Trophoblast cell (in vitro differentiated cells and primary cell): ENCODE measurements at regions not wholly inside any gene's neighbourhood (a gene's known extent, or its start where the extent isn't known, plus 50 kb on each side); places are given as distances from the start of the nearest gene placed in this dataset.

ENCODE experiments used
- DNase-seq, 2 donors: peaks; one replicate each; pipeline ENCODE4 v3.0.0-alpha.2; 2016
- H2AFZ ChIP-seq: 2 replicates; pipeline ENCODE4 v1.6.1; 2013; ENCODE audit warnings: low read length, moderate library complexity, mild to moderate bottlenecking; ENCODE audit not compliant: insufficient read depth, poor library complexity
- H2AK5ac ChIP-seq: 2 replicates; pipeline ENCODE4 v1.6.1; 2013; ENCODE audit warnings: mild to moderate bottlenecking, low read length
- H2BK120ac ChIP-seq: 2 replicates; pipeline ENCODE4 v1.6.1; 2013; ENCODE audit warnings: low read length, mild to moderate bottlenecking, moderate library complexity; ENCODE audit not compliant: insufficient read depth, poor library complexity
- H2BK12ac ChIP-seq: 2 replicates; pipeline ENCODE4 v1.6.1; 2013; ENCODE audit warnings: mild to moderate bottlenecking, low read length, moderate library complexity
- H2BK5ac ChIP-seq: 2 replicates; pipeline ENCODE4 v1.6.1; 2013; ENCODE audit warnings: low read length, low read depth, moderate library complexity, mild to moderate bottlenecking; ENCODE audit not compliant: poor library complexity
- H3K14ac ChIP-seq: 2 replicates; pipeline ENCODE4 v1.6.1; 2013; ENCODE audit warnings: mild to moderate bottlenecking, low read length
- H3K18ac ChIP-seq: 2 replicates; pipeline ENCODE4 v1.6.1; 2013; ENCODE audit warnings: mild to moderate bottlenecking, low read length
- H3K23ac ChIP-seq: 2 replicates; pipeline ENCODE4 v1.6.1; 2013; ENCODE audit warnings: low read length
- H3K27ac ChIP-seq: 2 replicates; pipeline ENCODE4 v1.5.1; 2013; ENCODE audit warnings: low read depth, mild to moderate bottlenecking, inconsistent platforms, low read length, moderate library complexity
- H3K27me3 ChIP-seq: 2 replicates; pipeline ENCODE4 v1.6.1; 2013; ENCODE audit warnings: inconsistent platforms, mild to moderate bottlenecking, low read length, moderate library complexity; ENCODE audit not compliant: insufficient read depth
- H3K36me3 ChIP-seq, 2 experiments: 1 replicate in 1 of 2; 2 replicates in 1 of 2; pipeline ENCODE4 v1.6.1; 2013; ENCODE audit warnings: low read length in 2 of 2, mild to moderate bottlenecking in 2 of 2, moderate library complexity in 1 of 2; ENCODE audit not compliant: insufficient read depth in 2 of 2, control insufficient read depth in 1 of 2
- H3K4ac ChIP-seq: 2 replicates; pipeline ENCODE4 v1.6.1; 2013; ENCODE audit warnings: low read depth, mild to moderate bottlenecking, low read length, moderate library complexity
- H3K4me1 ChIP-seq, 2 experiments: 1 replicate in 1 of 2; 2 replicates in 1 of 2; pipeline ENCODE4 v1.6.1; 2013; ENCODE audit warnings: low read length in 2 of 2, mild to moderate bottlenecking in 2 of 2, moderate library complexity in 1 of 2; ENCODE audit not compliant: insufficient read depth in 2 of 2, control insufficient read depth in 1 of 2
- H3K4me2 ChIP-seq: 2 replicates; pipeline ENCODE4 v1.6.1; 2013; ENCODE audit warnings: inconsistent platforms, mild to moderate bottlenecking, low read length, moderate library complexity
- H3K4me3 ChIP-seq: 2 replicates; pipeline ENCODE4 v1.5.1; 2013; ENCODE audit warnings: mild to moderate bottlenecking, low read depth, low read length, inconsistent platforms
- H3K79me1 ChIP-seq: one replicate; pipeline ENCODE4 v1.6.1; 2013; ENCODE audit warnings: low read length
- H3K79me2 ChIP-seq: 2 replicates; pipeline ENCODE4 v1.6.1; 2013; ENCODE audit warnings: low read length, mild to moderate bottlenecking; ENCODE audit not compliant: control insufficient read depth, insufficient read depth, poor library complexity
- H3K9ac ChIP-seq: 2 replicates; pipeline ENCODE4 v1.6.1; 2013; ENCODE audit warnings: mild to moderate bottlenecking, low read length
- H3K9me3 ChIP-seq: 2 replicates; pipeline ENCODE4 v1.6.1; 2013; ENCODE audit warnings: low read depth, mild to moderate bottlenecking, control low read depth, inconsistent platforms, low read length; ENCODE audit not compliant: insufficient read depth
- H4K12ac ChIP-seq: 2 replicates; pipeline ENCODE4 v1.6.1; 2013; ENCODE audit warnings: low read depth, mild to moderate bottlenecking, low read length, moderate library complexity
- H4K8ac ChIP-seq: 2 replicates; pipeline ENCODE4 v1.6.1; 2013; ENCODE audit warnings: low read depth, mild to moderate bottlenecking, low read length, moderate library complexity
- H4K91ac ChIP-seq: one replicate; pipeline ENCODE4 v1.6.1; 2013; ENCODE audit warnings: low read depth, mild to moderate bottlenecking, low read length, moderate library complexity
- WGBS: extraction: QIAGEN DNeasy Blood & Tissue Kit; methylation state at CpG from one replicate; pipeline ENCODE4 v1.1.7; 2013; ENCODE audit warnings: missing lambda C conversion rate; ENCODE audit not compliant: insufficient read length, insufficient coverage; ENCODE audit errors: extremely low coverage; 5-methylcytosine and 5-hydroxymethylcytosine counted together

DNA sequence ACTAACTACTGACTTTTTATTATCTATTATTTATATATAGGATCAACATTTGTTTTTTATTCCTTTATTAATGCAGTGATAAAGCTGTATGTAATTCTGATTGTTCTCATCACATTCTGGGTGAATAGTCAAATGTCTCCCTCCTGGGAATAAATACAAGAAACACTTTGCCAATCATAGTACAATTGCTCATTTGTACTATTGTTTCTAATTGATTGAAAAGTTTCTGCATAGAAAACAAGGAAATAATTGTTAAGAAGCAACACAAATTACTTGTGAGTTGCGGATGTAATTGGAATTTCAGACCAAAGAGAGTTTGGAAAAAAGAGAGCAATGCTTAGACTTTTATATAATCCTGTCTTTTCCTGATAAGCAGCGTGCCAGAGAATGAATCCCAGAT, 1013.9 kb downstream of the EFNA5 start:
- Histone ChIP-seq H2AK5ac (no peak overlapping the region), H3K4ac (no peak overlapping the region), H2BK120ac (no peak overlapping the region), H3K79me1 (no peaks in the 10 kb centered on the region), H4K91ac (no peak overlapping the region), H2BK5ac (no peak overlapping the region), H3K4me1 (no peaks in the 10 kb centered on the region), H3K4me3 (no peak overlapping the region), H3K36me3 (no peaks in the 10 kb centered on the region), H3K79me2 (no peaks in the 10 kb centered on the region), H3K27me3 (no peaks in the 10 kb centered on the region), H3K23ac (no peak overlapping the region), H3K4me2 (no peak overlapping the region), H4K12ac (no peak overlapping the region), H2BK12ac (no peak overlapping the region), H3K18ac (no peak overlapping the region), H3K27ac (no peak overlapping the region), H3K9me3 (no peaks in the 10 kb centered on the region), H4K8ac (no peak overlapping the region), H3K14ac (no peak overlapping the region), H2AFZ (no peak overlapping the region), H3K9ac (no peak overlapping the region)
- DNase-seq, result no peak
- no CpG with 5 or more reads among the region's 2 CpGs for WGBS

DNA sequence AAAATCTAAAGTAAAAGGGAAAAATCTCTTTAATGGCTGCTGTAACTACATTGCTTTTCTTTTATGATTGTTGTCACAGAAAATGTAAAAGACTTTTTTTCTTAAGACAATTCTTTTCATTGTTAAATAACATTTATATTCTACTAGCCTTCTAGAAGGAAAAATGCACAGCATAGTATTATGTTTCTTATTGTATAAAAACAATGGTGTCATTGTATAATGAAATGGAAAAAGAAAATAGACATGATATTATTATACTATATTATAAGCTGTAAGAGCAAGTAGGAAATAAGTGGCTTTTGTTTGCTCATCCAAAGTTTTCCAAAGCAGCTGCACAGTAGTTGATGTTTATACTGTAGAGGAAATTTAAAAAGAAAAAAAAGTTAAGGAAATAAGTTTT, 1021.7 kb downstream of the EFNA5 start:
- Histone ChIP-seq H4K91ac (no peak overlapping the region), H2AFZ (no peak overlapping the region), H3K14ac (no peak overlapping the region), H3K79me1 (no peaks in the 10 kb centered on the region), H2BK12ac (no peak overlapping the region), H3K4me1 (no peaks in the 10 kb centered on the region), H3K9me3 (no peaks in the 10 kb centered on the region), H3K4me3 (no peak overlapping the region), H3K79me2 (no peaks in the 10 kb centered on the region), H4K12ac (no peak overlapping the region), H3K27ac (no peak overlapping the region), H3K4ac (no peak overlapping the region), H2BK5ac (no peak overlapping the region), H2BK120ac (no peak overlapping the region), H3K4me2 (no peak overlapping the region), H3K27me3 (no peaks in the 10 kb centered on the region), H3K36me3 (no peaks in the 10 kb centered on the region), H3K9ac (no peak overlapping the region), H2AK5ac (no peak overlapping the region), H3K18ac (no peak overlapping the region), H4K8ac (no peak overlapping the region), H3K23ac (no peak overlapping the region)
- DNase-seq, result no peak

DNA sequence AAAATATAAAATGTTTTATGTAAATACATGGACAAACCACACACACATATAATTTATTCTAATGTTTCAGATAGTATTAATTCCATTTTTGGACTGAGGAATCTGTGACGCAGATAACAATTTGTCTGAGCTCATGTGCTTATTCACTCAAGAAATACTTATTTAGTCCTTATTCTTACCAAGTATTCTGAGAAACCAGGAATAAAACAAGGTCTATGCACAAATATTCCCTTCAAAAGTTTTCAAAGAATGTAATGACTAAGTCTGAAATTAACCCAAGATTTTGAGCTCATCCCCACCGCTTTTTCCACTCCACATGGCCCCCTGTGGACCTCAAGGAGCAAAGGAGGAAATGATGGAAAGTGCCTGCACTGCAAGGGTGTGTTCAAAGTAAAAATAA, 1022.3 kb downstream of the EFNA5 start:
- Histone ChIP-seq H2BK120ac (no peak overlapping the region), H4K91ac (no peak overlapping the region), H3K79me2 (no peaks in the 10 kb centered on the region), H3K14ac (no peak overlapping the region), H2AFZ (no peak overlapping the region), H3K4me1 (no peaks in the 10 kb centered on the region), H3K4me3 (no peak overlapping the region), H2AK5ac (no peak overlapping the region), H3K36me3 (no peaks in the 10 kb centered on the region), H3K79me1 (no peaks in the 10 kb centered on the region), H3K9ac (no peak overlapping the region), H3K4me2 (no peak overlapping the region), H3K23ac (no peak overlapping the region), H3K18ac (no peak overlapping the region), H3K27ac (no peak overlapping the region), H4K12ac (no peak overlapping the region), H2BK12ac (no peak overlapping the region), H3K27me3 (no peaks in the 10 kb centered on the region), H2BK5ac (no peak overlapping the region), H3K4ac (no peak overlapping the region), H4K8ac (no peak overlapping the region), H3K9me3 (no peaks in the 10 kb centered on the region)
- no peak for DNase-seq
- no CpG with 5 or more reads among the region's 2 CpGs for WGBS

DNA sequence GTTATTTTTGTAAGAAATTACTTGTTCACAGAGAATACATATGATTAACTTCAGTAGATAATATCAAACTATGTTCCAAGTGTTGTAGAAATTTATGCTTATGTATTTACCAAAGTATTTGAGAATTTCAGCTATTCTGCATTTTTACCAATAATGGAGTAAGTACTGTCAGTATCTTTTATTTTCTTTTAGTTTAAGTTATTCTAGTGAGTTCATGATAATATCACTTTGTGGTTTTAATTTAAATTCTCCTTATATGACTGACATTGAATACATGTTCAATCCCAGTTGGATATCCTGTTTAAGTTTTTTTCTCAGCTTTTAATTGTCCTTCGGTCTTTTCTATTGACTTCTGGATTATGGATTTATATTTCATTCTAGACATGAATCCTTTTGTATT, 1024.6 kb downstream of the EFNA5 start:
- H3K4me3 ChIP-seq, result no peak overlapping the region
- no peaks in the 10 kb centered on the region for H3K79me1 ChIP-seq
- no peak for DNase-seq
- H2AK5ac ChIP-seq, result no peak overlapping the region
- H2AFZ ChIP-seq, result no peak overlapping the region
- H3K9me3 ChIP-seq, result no peaks in the 10 kb centered on the region
- H4K12ac ChIP-seq, result no peak overlapping the region
- H4K8ac ChIP-seq, result no peak overlapping the region
- H3K23ac ChIP-seq, result no peak overlapping the region
- H3K18ac ChIP-seq, result no peak overlapping the region
- no peak overlapping the region for H2BK12ac ChIP-seq
- WGBS, result no CpG with 5 or more reads among the region's 1 CpG
- no peaks in the 10 kb centered on the region for H3K36me3 ChIP-seq
- no peak overlapping the region for H3K4ac ChIP-seq
- H3K27me3 ChIP-seq, result no peaks in the 10 kb centered on the region
- H2BK5ac ChIP-seq, result no peak overlapping the region
- H3K27ac ChIP-seq, result no peak overlapping the region
- no peak overlapping the region for H2BK120ac ChIP-seq
- no peaks in the 10 kb centered on the region for H3K79me2 ChIP-seq
- H3K4me2 ChIP-seq, result no peak overlapping the region
- H3K4me1 ChIP-seq, result no peaks in the 10 kb centered on the region
- no peak overlapping the region for H4K91ac ChIP-seq
- H3K9ac ChIP-seq, result no peak overlapping the region
- no peak overlapping the region for H3K14ac ChIP-seq

DNA sequence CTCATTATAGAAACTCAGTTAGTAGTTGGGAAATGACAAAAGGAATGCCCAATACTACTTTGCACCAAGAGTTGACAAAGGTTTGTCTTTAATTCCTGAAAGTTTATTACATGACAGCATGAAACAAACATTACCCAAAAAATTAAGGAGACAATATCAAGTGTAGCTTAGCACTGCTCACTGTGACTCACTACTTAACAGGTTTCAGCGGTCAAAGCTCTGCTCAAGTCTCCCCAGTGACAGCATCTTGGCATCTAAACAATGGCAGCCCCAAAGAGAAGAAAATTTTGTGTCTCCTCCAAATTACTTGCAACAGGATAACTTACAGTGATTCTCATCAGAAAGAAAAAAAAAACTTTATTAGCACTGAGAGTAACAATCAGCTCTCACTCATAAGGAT, 1030.2 kb downstream of the EFNA5 start:
- Histone ChIP-seq H3K23ac (no peak overlapping the region), H4K12ac (no peak overlapping the region), H3K4me1 (no peaks in the 10 kb centered on the region), H3K79me1 (no peaks in the 10 kb centered on the region), H3K9me3 (no peaks in the 10 kb centered on the region), H2BK12ac (no peak overlapping the region), H2BK120ac (no peak overlapping the region), H2AFZ (no peak overlapping the region), H3K14ac (no peak overlapping the region), H3K18ac (no peak overlapping the region), H3K36me3 (no peaks in the 10 kb centered on the region), H3K4me2 (no peak overlapping the region), H2AK5ac (no peak overlapping the region), H3K4ac (no peak overlapping the region), H3K4me3 (no peak overlapping the region), H3K9ac (no peak overlapping the region), H3K27me3 (no peaks in the 10 kb centered on the region), H2BK5ac (no peak overlapping the region), H3K79me2 (no peaks in the 10 kb centered on the region), H3K27ac (no peak overlapping the region), H4K8ac (no peak overlapping the region), H4K91ac (no peak overlapping the region)
- no CpG with 5 or more reads among the region's 1 CpG for WGBS
- DNase-seq, result no peak
